Skeletal muscle satellite cell (primary cell): ENCODE measurements at regions not wholly inside any gene's neighbourhood (a gene's known extent, or its start where the extent isn't known, plus 50 kb on each side); places are given as distances from the start of the nearest gene placed in this dataset.

Source experiments
- H3K27me3 ChIP-seq: 2 replicates; pipeline ENCODE4 v1.7.0; 2013; ENCODE audit warnings: low read length; ENCODE audit not compliant: control insufficient read depth, insufficient read depth
- H3K36me3 ChIP-seq: 2 replicates; pipeline ENCODE4 v1.7.0; 2013; ENCODE audit warnings: mild to moderate bottlenecking, control low read depth, low read length; ENCODE audit not compliant: insufficient read depth
- H3K4me1 ChIP-seq: 2 replicates; pipeline ENCODE4 v1.7.0; 2013; ENCODE audit warnings: low read length; ENCODE audit not compliant: control insufficient read depth, insufficient read depth
- H3K4me2 ChIP-seq: 2 replicates; pipeline ENCODE4 v1.7.0; 2013; ENCODE audit warnings: mild to moderate bottlenecking, low read length
- H3K4me3 ChIP-seq: 2 replicates; pipeline ENCODE4 v1.7.0; 2013; ENCODE audit warnings: low read length
- H3K9ac ChIP-seq: 2 replicates; pipeline ENCODE4 v1.7.0; 2013; ENCODE audit warnings: mild to moderate bottlenecking, low read depth, low read length, moderate library complexity
- H3K9me3 ChIP-seq: replicated peaks from 2 replicates; pipeline ENCODE4 v1.7.0; 2013; ENCODE audit warnings: mild to moderate bottlenecking, control low read depth, low read length

DNA sequence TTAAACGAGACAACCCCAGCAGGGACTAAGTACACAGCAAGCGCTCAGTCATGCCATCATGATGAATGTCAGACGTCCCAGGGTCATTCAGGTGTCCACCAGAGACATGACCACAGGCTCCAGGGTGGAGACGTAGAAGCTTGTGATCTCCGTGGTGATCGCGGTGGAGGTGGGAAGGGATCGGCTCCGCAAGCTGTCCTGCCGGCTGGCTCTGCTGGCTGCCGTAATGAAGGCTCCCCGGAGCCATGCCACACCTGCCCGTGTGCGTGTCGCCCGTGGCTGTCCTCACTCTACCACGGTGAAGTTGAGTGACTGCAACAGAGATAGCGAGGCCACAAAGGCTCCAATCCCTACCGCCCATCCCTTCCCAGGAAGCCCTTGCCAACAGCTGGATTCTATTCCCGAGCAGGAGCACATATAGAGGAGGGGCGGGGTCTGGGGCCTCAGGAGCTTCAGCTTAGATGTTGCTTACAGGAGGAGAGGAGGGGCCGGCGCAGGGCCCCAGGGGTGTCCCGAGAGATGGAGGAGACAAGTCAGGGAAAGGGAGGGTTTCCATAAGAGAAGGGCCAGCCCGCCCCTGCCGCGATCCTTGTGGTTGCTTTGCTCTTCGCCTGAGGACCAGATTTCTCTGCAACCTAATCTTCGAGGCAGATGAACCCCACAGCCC lies 332.6 kb upstream of the SFSWAP start:
- no peaks in the 10 kb centered on the region for H3K4me1 ChIP-seq
- no peaks in the 10 kb centered on the region for H3K36me3 ChIP-seq
- H3K4me3 ChIP-seq, result no peak overlapping the region
- no peaks in the 10 kb centered on the region for H3K27me3 ChIP-seq
- peaks cover 10% of the 10 kb centered on the region for H3K9me3 ChIP-seq
- no peak overlapping the region for H3K9ac ChIP-seq
- H3K4me2 ChIP-seq, result no peak overlapping the region

DNA sequence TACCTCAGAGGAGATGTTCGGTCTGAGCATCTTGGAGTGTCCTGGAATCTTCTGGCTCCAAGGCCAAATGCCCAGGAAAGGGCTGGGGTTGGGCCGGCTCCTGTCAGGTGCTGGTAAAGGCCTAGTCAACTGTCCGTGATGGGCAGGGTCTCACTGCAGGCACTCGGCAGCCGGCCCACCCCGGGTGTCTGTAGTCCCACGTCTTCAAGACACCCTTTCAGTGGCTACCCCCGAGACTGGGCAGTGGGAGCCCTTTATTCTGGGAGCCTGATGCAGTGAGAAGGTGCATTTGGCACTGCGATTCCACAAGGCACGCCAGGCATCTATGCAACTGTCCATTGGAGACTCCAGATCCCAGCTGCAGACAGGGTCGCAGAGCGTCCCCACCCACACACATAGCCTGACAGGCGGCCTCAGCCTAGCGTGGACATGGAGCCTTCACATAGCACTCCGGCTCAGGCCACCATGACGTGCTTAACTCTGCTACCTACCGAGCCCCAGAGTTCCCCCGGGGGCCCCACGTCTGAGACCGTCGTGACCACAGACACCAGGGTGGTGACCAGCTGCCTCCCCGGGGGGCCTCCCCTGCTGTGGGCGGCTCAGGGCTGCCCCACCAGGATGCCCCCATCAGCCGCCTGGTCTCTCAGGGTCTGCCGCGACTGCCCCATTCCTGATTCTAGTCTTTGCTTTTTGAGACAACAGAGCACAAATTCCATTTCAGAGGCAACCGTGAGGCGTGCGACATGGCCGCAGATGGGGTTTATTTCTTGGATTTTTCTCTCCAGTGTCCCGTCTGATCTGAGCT lies 331.8 kb upstream of the SFSWAP start:
- H3K9ac ChIP-seq, result no peak overlapping the region
- H3K36me3 ChIP-seq, result no peaks in the 10 kb centered on the region
- no peak overlapping the region for H3K4me3 ChIP-seq
- H3K27me3 ChIP-seq, result no peaks in the 10 kb centered on the region
- H3K4me2 ChIP-seq, result no peak overlapping the region
- H3K9me3 ChIP-seq, result peaks cover 10% of the 10 kb centered on the region
- H3K4me1 ChIP-seq, result no peaks in the 10 kb centered on the region

DNA sequence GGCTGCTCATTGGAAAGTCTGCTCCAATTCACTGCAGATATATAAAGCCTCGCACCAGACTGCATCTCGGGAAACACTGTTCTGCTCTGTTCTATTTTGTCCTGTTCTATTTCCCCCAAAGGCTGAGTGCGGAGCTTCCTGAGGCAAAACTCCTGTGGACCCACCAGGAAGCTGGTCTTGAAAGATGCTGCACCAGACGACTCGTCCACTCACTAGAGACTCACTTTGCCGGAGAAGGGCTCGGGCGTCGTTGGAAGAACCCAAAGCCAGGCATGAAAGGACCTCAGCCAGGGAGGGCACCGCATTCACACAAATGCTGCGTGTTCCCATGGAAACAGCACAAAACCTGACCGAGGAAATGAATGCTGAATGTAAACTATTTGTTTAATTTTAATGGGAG lies 331.2 kb upstream of the SFSWAP start:
- H3K27me3 ChIP-seq, result no peaks in the 10 kb centered on the region
- no peak overlapping the region for H3K4me3 ChIP-seq
- peaks cover 4% of the 10 kb centered on the region for H3K9me3 ChIP-seq
- H3K4me2 ChIP-seq, result no peak overlapping the region
- no peaks in the 10 kb centered on the region for H3K4me1 ChIP-seq
- H3K36me3 ChIP-seq, result no peaks in the 10 kb centered on the region
- no peak overlapping the region for H3K9ac ChIP-seq

DNA sequence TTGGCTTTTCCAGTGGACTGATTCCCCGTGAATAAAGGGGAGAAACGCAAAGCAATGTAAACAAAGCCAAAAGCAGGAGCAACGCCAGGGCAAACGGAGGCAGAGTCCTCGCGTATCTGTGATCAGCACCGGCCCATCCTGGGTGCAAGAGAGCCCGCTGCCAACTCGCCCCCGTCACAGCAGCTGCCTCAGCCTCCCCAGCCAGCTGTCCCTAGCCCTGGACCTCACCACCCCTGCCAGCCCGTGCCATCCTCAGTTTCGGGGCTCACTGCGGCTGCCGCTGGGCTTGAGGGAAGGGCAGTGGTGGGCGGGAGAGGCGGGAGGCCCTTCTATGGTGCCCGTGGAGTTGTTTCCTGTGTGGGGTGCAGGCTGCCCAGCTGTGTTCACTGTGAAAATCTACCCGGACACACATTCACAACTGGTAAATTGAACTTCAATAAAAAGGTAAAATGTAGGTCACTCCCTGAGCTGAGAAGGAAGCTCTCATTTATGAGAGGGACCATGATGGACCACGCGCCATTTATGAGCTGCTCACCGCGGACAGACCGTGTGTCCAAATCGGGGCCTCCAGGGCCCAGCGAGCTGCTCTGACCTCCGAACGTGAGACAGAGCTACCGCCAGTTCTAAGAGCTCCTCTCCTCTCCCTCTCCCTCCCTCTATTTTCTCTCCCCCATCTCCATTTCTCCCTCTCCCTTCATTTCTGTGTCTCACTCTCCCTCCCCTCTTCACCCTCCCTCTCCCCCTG lies 330.5 kb upstream of the SFSWAP start:
- H3K27me3 ChIP-seq, result no peaks in the 10 kb centered on the region
- no peak overlapping the region for H3K9ac ChIP-seq
- no peak overlapping the region for H3K4me2 ChIP-seq
- H3K4me1 ChIP-seq, result no peaks in the 10 kb centered on the region
- H3K36me3 ChIP-seq, result no peaks in the 10 kb centered on the region
- peaks cover 6% of the 10 kb centered on the region for H3K9me3 ChIP-seq
- H3K4me3 ChIP-seq, result no peak overlapping the region

DNA sequence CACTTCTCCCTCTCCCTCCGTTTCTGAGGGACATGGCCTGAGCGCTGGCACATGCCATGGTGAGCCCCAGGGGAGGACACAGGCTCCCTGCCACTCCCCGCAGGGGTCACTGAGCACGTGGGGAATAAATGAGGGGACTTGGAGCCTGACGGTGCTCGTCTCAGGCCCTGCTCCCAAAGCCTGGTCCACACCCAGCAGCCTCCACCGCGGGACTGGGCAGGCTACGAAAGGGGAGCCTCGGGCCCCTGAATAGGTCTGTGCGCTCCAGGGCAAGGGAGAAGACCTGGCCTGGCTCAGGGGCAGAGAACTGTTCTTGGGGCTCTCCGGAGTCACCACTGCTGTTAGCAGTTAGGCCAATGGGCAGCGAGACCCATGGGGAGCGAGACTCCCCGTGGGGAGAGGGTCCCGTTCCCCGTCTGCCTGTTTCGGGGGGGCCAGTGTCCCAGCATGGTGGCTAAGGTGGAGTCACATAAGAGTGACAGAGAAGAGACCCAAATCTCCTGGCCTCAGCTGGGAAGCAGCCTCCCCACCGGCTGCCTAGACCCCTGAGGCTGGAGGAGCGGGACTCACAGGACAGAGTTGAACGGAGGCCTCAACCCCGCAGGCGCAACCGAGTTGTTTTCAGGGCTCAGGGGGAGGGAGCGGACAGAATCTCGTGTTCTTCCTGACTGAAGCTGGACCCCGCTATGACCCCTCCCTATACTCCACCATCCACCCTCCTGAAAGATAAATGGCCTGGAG lies 329.8 kb upstream of the SFSWAP start:
- no peaks in the 10 kb centered on the region for H3K4me1 ChIP-seq
- no peak overlapping the region for H3K9ac ChIP-seq
- no peak overlapping the region for H3K4me3 ChIP-seq
- no peaks in the 10 kb centered on the region for H3K27me3 ChIP-seq
- H3K9me3 ChIP-seq, result peaks cover 10% of the 10 kb centered on the region
- H3K4me2 ChIP-seq, result no peak overlapping the region
- H3K36me3 ChIP-seq, result no peaks in the 10 kb centered on the region

DNA sequence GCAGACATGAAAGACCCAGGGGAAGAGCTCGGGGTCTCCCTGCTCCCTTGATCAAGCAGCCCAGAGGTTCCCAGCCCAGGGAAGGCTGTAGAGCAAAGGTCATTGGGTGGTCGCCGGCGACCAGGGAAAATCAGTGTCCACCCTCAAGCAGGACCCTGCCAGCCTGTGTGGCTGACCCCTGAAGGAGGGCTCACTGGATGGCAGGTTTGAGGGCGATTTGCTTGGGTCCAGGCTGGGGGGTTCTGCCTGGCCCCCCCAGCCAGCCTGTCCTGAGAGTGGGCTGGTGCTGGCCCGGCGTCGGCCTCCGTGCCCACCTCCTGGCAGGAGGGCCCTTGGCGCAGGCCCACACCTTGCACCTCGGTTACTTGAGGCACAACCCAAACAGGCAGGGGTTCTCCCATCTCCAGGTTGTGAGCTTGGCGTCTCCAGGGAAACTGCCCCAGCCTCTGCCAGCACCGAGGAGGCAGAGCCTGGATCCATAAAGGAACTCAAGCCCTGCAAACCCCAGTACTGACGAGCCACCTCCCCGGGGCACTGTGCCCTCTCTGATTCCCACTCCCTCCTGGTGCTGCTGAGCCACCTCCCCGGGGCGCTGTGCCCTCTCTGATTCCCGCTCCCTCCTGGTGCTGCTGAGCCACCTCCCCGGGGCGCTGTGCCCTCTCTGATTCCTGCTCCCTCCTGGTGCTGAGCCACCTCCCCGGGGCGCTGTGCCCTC lies 329.0 kb upstream of the SFSWAP start:
- no peak overlapping the region for H3K9ac ChIP-seq
- H3K9me3 ChIP-seq, result peaks cover 9% of the 10 kb centered on the region

DNA sequence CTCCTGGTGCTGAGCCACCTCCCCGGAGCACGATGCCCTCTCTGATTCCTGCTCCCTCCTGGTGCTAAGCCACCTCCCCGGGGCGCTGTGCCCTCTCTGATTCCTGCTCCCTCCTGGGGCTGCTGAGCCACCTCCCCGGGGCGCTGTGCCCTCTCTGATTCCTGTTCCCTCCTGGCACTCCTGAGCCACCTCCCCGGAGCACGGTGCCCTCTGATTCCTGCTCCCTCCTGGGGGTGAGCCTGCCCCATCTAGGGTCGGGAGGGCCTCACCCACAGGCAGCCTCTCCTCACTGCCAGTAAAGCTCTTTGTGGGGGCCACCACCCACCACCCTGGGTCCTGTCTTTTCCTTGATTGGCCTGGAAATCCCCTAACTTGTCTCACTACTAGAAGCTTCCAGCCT lies 327.6 kb upstream of the SFSWAP start:
- Histone ChIP-seq H3K4me1 (no peaks in the 10 kb centered on the region), H3K27me3 (no peaks in the 10 kb centered on the region), H3K4me3 (no peak overlapping the region), H3K9me3 (peaks cover 9% of the 10 kb centered on the region), H3K9ac (no peak overlapping the region), H3K36me3 (no peaks in the 10 kb centered on the region), H3K4me2 (no peak overlapping the region)

More for the DNA sequence above, 329.0 kb upstream of the SFSWAP start:
- H3K4me2 ChIP-seq, result no peak overlapping the region
- no peaks in the 10 kb centered on the region for H3K4me1 ChIP-seq
- H3K27me3 ChIP-seq, result no peaks in the 10 kb centered on the region
- H3K36me3 ChIP-seq, result no peaks in the 10 kb centered on the region
- H3K4me3 ChIP-seq, result no peak overlapping the region

DNA sequence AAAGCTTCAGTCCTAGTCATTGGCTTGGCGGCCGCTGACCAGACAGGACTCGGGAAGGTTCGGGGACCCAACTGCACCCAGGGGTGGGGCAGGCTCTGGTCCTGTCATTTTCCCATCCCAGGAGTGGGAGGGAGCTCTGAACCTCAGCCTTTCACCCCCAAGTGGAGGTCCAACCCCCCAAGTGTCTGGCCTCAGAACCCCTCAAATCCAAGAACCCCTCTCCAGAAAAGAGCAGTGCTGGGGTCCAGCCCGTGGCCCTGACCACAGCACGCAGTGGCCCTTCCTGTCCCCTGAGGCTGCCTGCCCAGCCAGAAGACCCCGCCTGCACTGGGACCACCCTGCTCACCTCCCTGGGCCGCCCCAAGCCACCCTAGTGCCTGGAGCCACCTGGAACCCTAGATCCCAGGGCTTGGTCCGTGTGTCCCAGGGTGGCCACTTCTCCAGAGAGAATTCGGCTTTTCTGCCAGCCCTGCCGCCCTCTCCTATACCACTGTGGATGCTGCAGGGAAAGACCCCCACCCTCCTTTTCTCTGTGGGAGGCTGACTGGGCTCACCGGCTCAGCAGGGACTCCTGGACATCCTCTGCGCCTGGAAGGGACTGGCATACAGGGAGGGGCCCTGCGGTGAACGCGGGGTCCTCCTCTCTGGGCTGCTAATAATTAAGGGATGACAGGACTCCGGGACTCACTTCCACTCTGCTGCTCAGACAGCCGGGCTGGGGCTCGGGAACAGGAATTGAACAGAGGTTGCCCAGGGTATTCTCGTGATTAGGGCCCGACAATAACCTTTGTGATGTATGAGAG lies 326.9 kb upstream of the SFSWAP start:
- H3K4me2 ChIP-seq, result no peak overlapping the region
- H3K36me3 ChIP-seq, result no peaks in the 10 kb centered on the region
- H3K27me3 ChIP-seq, result no peaks in the 10 kb centered on the region
- peaks cover 9% of the 10 kb centered on the region for H3K9me3 ChIP-seq
- H3K4me1 ChIP-seq, result no peaks in the 10 kb centered on the region
- no peak overlapping the region for H3K4me3 ChIP-seq
- no peak overlapping the region for H3K9ac ChIP-seq

DNA sequence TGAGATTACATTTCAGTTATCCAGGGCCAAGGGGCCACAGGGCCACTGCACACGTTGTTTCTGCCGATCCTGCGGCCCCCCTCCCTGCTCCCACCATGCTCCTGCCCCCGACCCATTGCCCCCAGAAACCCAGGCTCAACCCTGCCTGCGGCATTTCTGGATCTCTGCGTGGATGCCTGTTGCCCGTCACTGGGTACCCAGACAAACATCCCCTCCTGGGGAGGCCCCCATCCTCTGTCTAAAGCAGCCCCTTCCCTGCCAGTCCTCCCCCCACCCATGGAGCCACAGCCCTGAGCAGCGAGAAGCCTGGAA lies 326.4 kb upstream of the SFSWAP start:
- Histone ChIP-seq H3K27me3 (no peaks in the 10 kb centered on the region), H3K9me3 (peaks cover 12% of the 10 kb centered on the region), H3K4me2 (no peak overlapping the region), H3K4me3 (no peak overlapping the region), H3K4me1 (no peaks in the 10 kb centered on the region), H3K9ac (no peak overlapping the region), H3K36me3 (no peaks in the 10 kb centered on the region)

- Histone ChIP-seq H3K9me3 (peaks cover 16% of the 10 kb centered on the region), H3K4me1 (no peaks in the 10 kb centered on the region), H3K4me3 (no peak overlapping the region), H3K36me3 (no peaks in the 10 kb centered on the region), H3K27me3 (no peaks in the 10 kb centered on the region), H3K9ac (no peak overlapping the region), H3K4me2 (no peak overlapping the region)
Observed at GRCh38 chr12:131385313-131386166, 325.4 kb upstream of the SFSWAP start.
